CD4-positive, CD25-positive, alpha-beta regulatory T cell (primary cell): ENCODE measurements at regions not wholly inside any gene's neighbourhood (a gene's known extent, or its start where the extent isn't known, plus 50 kb on each side); places are given as distances from the start of the nearest gene placed in this dataset.

Source experiments
- ATAC-seq, 2 donors: fragments of 150-1000 bp; cut with Tn5 transposase; one replicate each; pipeline ENCODE4 v1.10.0; 2021; ENCODE audit warnings: low read depth in 2 of 2, moderate number of reproducible peaks in 2 of 2, moderate library complexity in 1 of 2
- DNase-seq, 3 donors: peaks; one replicate each; pipeline versions ENCODE4 v3.0.0 to v3.0.0-alpha.2; 2012 to 2022; ENCODE audit warnings: mixed read lengths in 1 of 3
- H3K27ac ChIP-seq: one replicate; pipeline ENCODE4 v1.7.0; 2013; ENCODE audit warnings: mild to moderate bottlenecking, low read length; ENCODE audit not compliant: insufficient read depth, poor library complexity, severe bottlenecking
- H3K27me3 ChIP-seq: one replicate; pipeline ENCODE4 v1.7.0; 2013; ENCODE audit warnings: low read length; ENCODE audit not compliant: control insufficient read depth, insufficient read depth
- H3K36me3 ChIP-seq: one replicate; pipeline ENCODE4 v1.7.0; 2013; ENCODE audit warnings: mild to moderate bottlenecking, low read length, moderate library complexity; ENCODE audit not compliant: control insufficient read depth, insufficient read depth
- H3K4me1 ChIP-seq: 2 replicates; pipeline ENCODE4 v1.7.0; 2013; ENCODE audit warnings: mild to moderate bottlenecking, low read length; ENCODE audit not compliant: insufficient read depth, control insufficient read depth, poor library complexity, severe bottlenecking
- H3K4me3 ChIP-seq: one replicate; pipeline ENCODE4 v1.7.0; 2013; ENCODE audit warnings: low read depth, mild to moderate bottlenecking, low read length, moderate library complexity
- H3K9me3 ChIP-seq, 2 experiments: 1 replicate in 1 of 2; 2 replicates in 1 of 2; pipeline ENCODE4 v1.7.0; 2013; ENCODE audit warnings: low read length in 2 of 2, mild to moderate bottlenecking in 1 of 2, moderate library complexity in 1 of 2; ENCODE audit not compliant: control insufficient read depth in 2 of 2
- H3K27ac Mint-ChIP-seq, 3 donors: one replicate each; pipeline ENCODE4 v1.8.0; 2020 to 2022; ENCODE audit warnings: mild to moderate bottlenecking in 3 of 3, mixed read lengths in 3 of 3, moderate library complexity in 2 of 3
- H3K27me3 Mint-ChIP-seq: one replicate; pipeline ENCODE4 v1.8.0; 2022; ENCODE audit warnings: mild to moderate bottlenecking, mixed read lengths
- H3K36me3 Mint-ChIP-seq: one replicate; pipeline ENCODE4 v1.8.0; 2020; ENCODE audit warnings: mixed read lengths
- H3K4me1 Mint-ChIP-seq, 4 donors: one replicate each; pipeline ENCODE4 v1.8.0; 2020 to 2022; ENCODE audit warnings: mixed read lengths in 4 of 4, mild to moderate bottlenecking in 1 of 4
- H3K4me3 Mint-ChIP-seq, 4 donors: one replicate each; pipeline ENCODE4 v1.8.0; 2020 to 2022; ENCODE audit warnings: mild to moderate bottlenecking in 4 of 4, mixed read lengths in 4 of 4, moderate library complexity in 3 of 4
- H3K9me3 Mint-ChIP-seq, 7 donors: one replicate each; pipeline ENCODE4 v1.8.0; 2020 to 2022; ENCODE audit warnings: mixed read lengths in 7 of 7, mild to moderate bottlenecking in 3 of 7, moderate library complexity in 2 of 7

DNA sequence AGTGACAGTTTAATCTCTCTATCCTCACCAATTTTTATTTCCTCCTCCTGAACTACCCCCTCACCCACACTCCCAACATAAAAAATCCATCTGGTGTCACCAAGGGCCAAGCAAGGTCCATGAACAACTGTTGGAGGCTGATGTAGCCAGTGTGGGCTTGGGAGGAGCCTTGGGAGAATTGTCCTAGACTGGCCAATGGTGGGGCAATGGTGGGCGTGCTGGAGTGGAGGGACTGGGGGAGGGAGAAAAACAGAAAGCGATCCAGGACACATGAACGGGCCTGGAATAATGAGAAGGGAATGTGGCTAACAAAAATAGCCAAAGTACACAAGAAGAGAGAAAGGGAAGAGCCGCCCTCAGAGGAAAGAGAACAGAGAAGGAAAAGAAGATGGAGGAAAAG is 272.6 kb downstream of the ENC1 start:
- Mint-ChIP-seq H3K27ac (no peak overlapping the region), H3K4me3 (no peak overlapping the region), H3K27me3 (peaks cover 5% of the 10 kb centered on the region), H3K9me3 (peaks cover 0 to 5% (median 2%) of the 10 kb centered on the region in 7 donors), H3K36me3 (no peaks in the 10 kb centered on the region), H3K4me1 (no peaks in the 10 kb centered on the region)
- H3K27ac ChIP-seq, result no peak overlapping the region
- H3K9me3 ChIP-seq, result no peaks in the 10 kb centered on the region
- H3K36me3 ChIP-seq, result no peaks in the 10 kb centered on the region
- ATAC-seq (no peak), DNase-seq (no peak)
- H3K27me3 ChIP-seq, result no peaks in the 10 kb centered on the region
- H3K4me3 ChIP-seq, result no peak overlapping the region
- H3K4me1 ChIP-seq, result no peaks in the 10 kb centered on the region

DNA sequence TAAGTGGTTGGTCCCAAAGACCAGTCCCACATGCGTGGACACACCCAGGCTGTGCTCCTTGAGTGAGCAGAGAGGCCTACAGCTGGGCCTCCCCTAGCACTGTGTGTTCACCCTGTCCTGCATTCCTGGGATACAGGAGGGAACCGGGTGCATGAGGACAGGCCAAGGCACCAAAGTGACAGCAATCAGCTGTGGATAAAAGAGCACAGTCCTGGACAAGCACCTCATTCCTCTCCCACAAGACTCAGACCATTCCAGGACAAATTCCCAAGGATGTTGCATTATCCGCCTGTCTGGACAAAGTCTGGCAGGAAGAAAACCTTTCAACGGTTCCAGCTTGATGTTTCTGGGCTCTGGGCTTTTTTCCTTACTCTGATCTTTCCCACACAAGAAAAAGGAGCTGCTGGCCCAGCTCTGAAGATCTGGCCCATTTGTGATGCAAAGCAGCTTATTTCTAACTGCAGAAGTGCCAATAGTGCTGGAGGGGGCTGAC is 273.2 kb downstream of the ENC1 start:
- no peaks in the 10 kb centered on the region for H3K4me1 Mint-ChIP-seq

DNA sequence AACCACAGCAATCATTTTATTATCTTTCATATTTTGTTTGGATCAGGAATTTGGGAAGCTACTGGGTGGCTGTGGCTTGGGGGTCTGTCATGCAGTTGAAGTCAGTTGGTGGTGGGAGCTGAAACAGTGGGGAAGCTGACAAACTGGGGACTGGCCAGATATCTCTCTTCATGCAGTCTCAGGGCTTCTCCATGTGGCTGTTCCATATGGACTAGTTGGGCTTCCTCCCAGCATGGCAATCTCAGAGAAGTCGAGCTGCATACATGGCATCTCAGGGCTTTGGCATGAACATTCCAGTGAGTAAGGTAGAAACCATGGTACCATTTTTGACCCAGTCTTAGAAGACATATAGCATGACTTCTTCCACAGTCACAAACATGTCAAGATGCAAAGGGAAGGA is 274.8 kb downstream of the ENC1 start:
- no peak overlapping the region for H3K27ac ChIP-seq
- H3K4me1 Mint-ChIP-seq, result no peaks in the 10 kb centered on the region
- DNase-seq (no peak), ATAC-seq (no peak)
- H3K9me3 ChIP-seq, result no peaks in the 10 kb centered on the region
- H3K36me3 Mint-ChIP-seq, result no peaks in the 10 kb centered on the region
- H3K36me3 ChIP-seq, result no peaks in the 10 kb centered on the region
- H3K27ac Mint-ChIP-seq, result no peak overlapping the region
- H3K4me3 ChIP-seq, result no peak overlapping the region
- peaks cover 5% of the 10 kb centered on the region for H3K27me3 Mint-ChIP-seq
- no peaks in the 10 kb centered on the region for H3K27me3 ChIP-seq
- H3K4me3 Mint-ChIP-seq, result no peak overlapping the region
- no peaks in the 10 kb centered on the region for H3K4me1 ChIP-seq
- H3K9me3 Mint-ChIP-seq, result peaks cover 0 to 5% (median 2%) of the 10 kb centered on the region in 7 donors

More for the DNA sequence above, 273.2 kb downstream of the ENC1 start:
- H3K9me3 ChIP-seq, result no peaks in the 10 kb centered on the region
- DNase-seq (no peak), ATAC-seq (no peak)
- Mint-ChIP-seq H3K27ac (no peak overlapping the region), H3K4me3 (no peak overlapping the region), H3K36me3 (no peaks in the 10 kb centered on the region), H3K9me3 (peaks cover 0 to 5% (median 2%) of the 10 kb centered on the region in 7 donors), H3K27me3 (peaks cover 5% of the 10 kb centered on the region)
- no peak overlapping the region for H3K27ac ChIP-seq
- H3K36me3 ChIP-seq, result no peaks in the 10 kb centered on the region
- no peaks in the 10 kb centered on the region for H3K27me3 ChIP-seq
- H3K4me3 ChIP-seq, result no peak overlapping the region
- no peaks in the 10 kb centered on the region for H3K4me1 ChIP-seq

DNA sequence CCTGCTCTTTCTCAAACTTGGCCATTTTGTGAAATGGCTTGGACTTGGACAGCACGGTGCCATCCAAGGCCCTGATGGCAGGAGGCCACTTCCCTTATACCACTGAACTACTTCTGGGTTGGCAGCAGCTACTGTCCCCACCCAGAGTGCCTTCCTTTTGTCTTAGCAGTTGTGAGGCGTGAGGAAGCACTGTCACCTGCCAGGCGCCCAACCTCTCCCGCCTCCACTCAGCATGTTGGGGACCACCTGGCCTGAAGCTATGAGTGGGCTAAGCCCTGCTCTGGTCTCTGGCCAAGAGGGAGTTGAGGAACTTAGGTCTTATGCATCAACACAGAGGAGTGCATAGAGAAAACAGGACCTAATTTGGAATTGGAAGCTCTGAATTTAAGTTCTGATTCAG is 276.0 kb downstream of the ENC1 start:
- ATAC-seq (no peak), DNase-seq (no peak)
- Histone ChIP-seq H3K27me3 (no peaks in the 10 kb centered on the region), H3K4me3 (no peak overlapping the region), H3K4me1 (no peaks in the 10 kb centered on the region), H3K36me3 (no peaks in the 10 kb centered on the region), H3K27ac (no peak overlapping the region), H3K9me3 (no peaks in the 10 kb centered on the region)
- Mint-ChIP-seq H3K27ac (no peak overlapping the region), H3K4me3 (no peak overlapping the region), H3K9me3 (peaks cover 0 to 5% (median 2%) of the 10 kb centered on the region in 7 donors), H3K4me1 (no peaks in the 10 kb centered on the region), H3K36me3 (no peaks in the 10 kb centered on the region), H3K27me3 (peaks cover 5% of the 10 kb centered on the region)

DNA sequence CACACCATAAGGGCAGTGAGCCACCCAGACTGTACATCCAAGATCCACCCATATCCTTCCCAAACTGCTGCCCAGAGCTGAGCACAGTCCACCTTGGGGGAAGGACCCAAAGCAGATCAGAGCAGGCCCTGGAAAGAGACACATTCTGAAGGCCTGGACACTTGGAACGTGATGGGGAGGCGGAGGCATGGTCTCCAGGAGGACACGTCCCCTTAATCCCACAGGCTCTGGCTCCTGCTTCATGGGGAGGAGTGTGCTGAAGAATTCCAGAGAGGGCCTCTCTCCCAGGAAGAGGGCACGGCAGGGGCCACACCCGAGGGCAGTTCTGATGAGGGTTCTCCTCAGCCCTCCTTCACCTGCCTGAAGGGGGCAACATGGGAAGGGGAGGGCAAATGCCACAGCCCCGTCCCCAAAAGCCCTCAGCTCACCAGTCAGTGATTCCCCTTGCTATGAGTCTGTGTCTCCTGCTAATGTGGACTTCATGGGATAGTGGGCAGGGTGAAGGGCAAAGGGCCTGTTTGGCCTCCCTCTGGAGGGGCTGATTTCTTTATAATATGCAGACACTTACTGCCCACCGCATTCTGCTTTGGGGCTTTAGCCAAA is 276.8 kb downstream of the ENC1 start:
- Histone ChIP-seq H3K9me3 (no peaks in the 10 kb centered on the region), H3K4me3 (no peak overlapping the region), H3K27ac (no peak overlapping the region), H3K27me3 (no peaks in the 10 kb centered on the region), H3K36me3 (no peaks in the 10 kb centered on the region), H3K4me1 (no peaks in the 10 kb centered on the region)
- H3K27me3 Mint-ChIP-seq, result peaks cover 5% of the 10 kb centered on the region
- H3K4me3 Mint-ChIP-seq, result no peak overlapping the region
- peaks cover 0 to 5% (median 2%) of the 10 kb centered on the region in 7 donors for H3K9me3 Mint-ChIP-seq
- no peaks in the 10 kb centered on the region for H3K4me1 Mint-ChIP-seq
- H3K36me3 Mint-ChIP-seq, result no peaks in the 10 kb centered on the region
- ATAC-seq (no peak), DNase-seq (no peak)
- no peak overlapping the region for H3K27ac Mint-ChIP-seq

DNA sequence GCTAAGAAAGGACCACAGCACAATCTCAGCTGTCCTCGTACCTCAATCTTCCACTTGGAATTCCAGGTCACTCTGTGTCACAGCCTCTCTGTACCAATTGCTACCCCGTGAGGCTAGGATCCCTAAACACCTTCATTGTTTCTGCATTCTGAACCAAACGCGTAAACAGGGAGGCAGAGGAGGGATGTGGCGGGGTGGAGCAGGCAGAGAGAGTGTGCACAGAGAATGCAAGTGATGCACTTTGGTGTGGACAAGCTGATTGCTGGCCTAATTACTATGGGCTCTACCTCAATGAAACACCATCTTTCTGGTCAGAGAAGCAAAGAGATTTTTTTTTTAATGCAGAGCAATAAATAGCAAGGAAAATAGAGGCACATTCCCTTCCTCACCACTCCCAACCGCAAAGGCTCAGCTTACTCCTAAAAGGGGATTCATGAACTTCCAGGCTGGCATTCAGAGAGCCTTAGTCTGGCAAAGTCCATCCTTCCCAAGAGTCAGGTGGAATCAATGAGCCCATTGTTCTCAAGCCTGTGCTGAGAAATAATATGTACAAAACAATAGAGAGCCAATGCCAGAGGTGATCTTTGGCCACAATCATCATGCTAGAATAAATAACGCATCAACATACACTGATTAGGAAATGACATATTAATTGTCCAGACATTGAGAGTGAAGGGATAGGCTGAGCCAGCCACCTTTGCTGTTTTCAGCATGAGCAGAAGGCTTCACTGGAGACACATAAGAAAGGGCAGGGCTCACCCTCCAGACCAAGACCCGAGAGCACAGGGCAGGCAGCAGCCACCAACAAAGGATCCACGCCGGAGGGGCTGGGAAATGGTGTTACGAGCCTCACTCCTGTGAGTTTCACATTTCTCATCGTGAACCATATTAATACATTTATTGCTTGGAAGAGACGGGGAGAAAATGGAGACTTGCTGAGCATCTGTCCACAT is 278.8 kb downstream of the ENC1 start:
- no peak overlapping the region for H3K4me3 ChIP-seq
- no peaks in the 10 kb centered on the region for H3K4me1 Mint-ChIP-seq
- H3K27me3 ChIP-seq, result no peaks in the 10 kb centered on the region
- no peak overlapping the region for H3K27ac Mint-ChIP-seq
- H3K4me3 Mint-ChIP-seq, result no peak overlapping the region
- H3K9me3 Mint-ChIP-seq, result peaks cover 0 to 5% (median 1%) of the 10 kb centered on the region in 7 donors
- H3K27ac ChIP-seq, result no peak overlapping the region
- no peak for DNase-seq
- H3K4me1 ChIP-seq, result no peaks in the 10 kb centered on the region
- ATAC-seq, result no peak
- H3K36me3 Mint-ChIP-seq, result no peaks in the 10 kb centered on the region
- H3K36me3 ChIP-seq, result no peaks in the 10 kb centered on the region
- no peaks in the 10 kb centered on the region for H3K27me3 Mint-ChIP-seq
- no peaks in the 10 kb centered on the region for H3K9me3 ChIP-seq

DNA sequence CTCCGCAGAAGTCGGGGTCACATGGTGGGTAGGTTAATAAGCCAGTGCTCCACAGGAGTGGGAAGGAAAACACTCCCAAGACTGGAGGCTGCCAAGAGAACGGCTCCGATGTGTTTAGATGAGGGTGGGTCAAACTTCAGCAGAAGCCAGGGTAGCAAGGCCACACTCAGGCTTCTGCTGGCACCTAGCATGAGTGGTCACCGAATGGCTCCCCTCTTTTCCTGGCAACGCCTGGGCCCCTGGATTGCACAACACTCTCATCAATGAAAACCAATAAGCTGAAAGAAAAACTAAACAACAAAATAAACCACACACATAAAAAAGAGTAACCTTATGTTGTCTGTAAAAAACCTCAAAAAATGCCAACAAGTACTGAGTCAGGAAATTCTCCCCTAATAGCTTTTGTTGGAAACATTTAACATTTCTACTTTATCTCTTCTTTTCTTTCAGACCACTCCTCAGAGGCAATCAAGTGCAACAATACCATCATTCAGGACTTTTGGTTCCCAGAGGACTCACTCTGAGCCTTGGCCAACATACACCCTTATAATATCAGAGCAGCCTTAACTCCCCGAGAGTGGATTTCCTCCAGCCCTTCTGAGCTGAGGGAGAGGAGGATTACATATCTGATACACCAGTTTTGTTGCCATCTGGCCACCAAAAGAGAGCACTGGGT is 279.9 kb downstream of the ENC1 start:
- no peaks in the 10 kb centered on the region for H3K4me1 Mint-ChIP-seq
- Histone ChIP-seq H3K27me3 (no peaks in the 10 kb centered on the region), H3K9me3 (no peaks in the 10 kb centered on the region), H3K27ac (no peak overlapping the region), H3K36me3 (no peaks in the 10 kb centered on the region), H3K4me1 (no peaks in the 10 kb centered on the region), H3K4me3 (no peak overlapping the region)
- H3K27me3 Mint-ChIP-seq, result no peaks in the 10 kb centered on the region
- DNase-seq, result no peak
- H3K27ac Mint-ChIP-seq, result no peak overlapping the region
- ATAC-seq, result no peak
- H3K9me3 Mint-ChIP-seq, result peaks cover 0 to 2% (median 0%) of the 10 kb centered on the region in 7 donors
- H3K4me3 Mint-ChIP-seq, result no peak overlapping the region
- no peaks in the 10 kb centered on the region for H3K36me3 Mint-ChIP-seq
